Body of pancreas (tissue), 4 donors: ENCODE measurements at regions not wholly inside any gene's neighbourhood (a gene's known extent, or its start where the extent isn't known, plus 50 kb on each side); places are given as distances from the start of the nearest gene placed in this dataset.

ENCODE experiments used
- ATAC-seq: fragments of 150-250 bp; one replicate; pipeline ENCODE4 v1.9.1; 2016
- DNase-seq, 4 donors: peaks; one replicate each; pipeline ENCODE4 v3.0.0-alpha.2; 2019
- H3K27ac ChIP-seq, 4 donors: fragments of 200-600 bp; sonication (generic); 1 replicate in 3 of 4; 2 replicates in 1 of 4; pipeline versions ENCODE4 v1.5.1 to v1.6.1; 2016 to 2019; ENCODE audit warnings: mild to moderate bottlenecking in 1 of 4, mixed read lengths in 1 of 4, moderate library complexity in 1 of 4
- H3K27me3 ChIP-seq, 2 donors: fragments of 200-600 bp; sonication (generic); one replicate each; pipeline ENCODE4 v1.6.0; 2016; ENCODE audit warnings: mild to moderate bottlenecking in 1 of 2
- H3K36me3 ChIP-seq, 2 donors: fragments of 200-600 bp; sonication (generic); replicated peaks in 1 of 2; 2 replicates each; pipeline ENCODE4 v1.5.1; 2016; ENCODE audit warnings: low read depth in 2 of 2; ENCODE audit not compliant: insufficient read depth in 1 of 2
- H3K4me1 ChIP-seq: fragments of 200-600 bp; sonication (generic); one replicate; pipeline ENCODE4 v1.6.0; 2016
- H3K4me3 ChIP-seq, 2 donors: fragments of 200-600 bp; sonication (generic); 1 replicate in 1 of 2; 2 replicates in 1 of 2; pipeline ENCODE4 v1.5.1; 2016 to 2019
- H3K9me3 ChIP-seq, 3 donors: fragments of 200-600 bp; sonication (generic); 1 replicate in 2 of 3; 2 replicates in 1 of 3; pipeline ENCODE4 v1.5.1; 2016
- POLR2A ChIP-seq, 3 donors: fragments of 450-650 bp; IDR thresholded peaks; one replicate each; pipeline ENCODE4 v1.6.1; 2016; ENCODE audit warnings: antibody characterized with exemption in 3 of 3, mild to moderate bottlenecking in 2 of 3
- WGBS, 2 donors: methylation state at CpG; one replicate each; pipeline ENCODE4 v1.1.5; 2017; 5-methylcytosine and 5-hydroxymethylcytosine counted together
- intact Hi-C: fragments of 100-400 bp; cut with DNase I; formaldehyde crosslinking; loops from one replicate; pipeline ENCODE4 v1.15.1; 2023
- TF ChIP-seq, protein P1 (sequence below), 7 experiments: fragments of 450-650 bp in 4 of 7; fragments of 200-600 bp in 3 of 7; sonication (generic) in 3 of 7; IDR thresholded peaks; one replicate each; pipeline ENCODE4 v1.5.1; 2016 to 2019; ENCODE audit warnings: antibody characterized with exemption in 7 of 7

DNA sequence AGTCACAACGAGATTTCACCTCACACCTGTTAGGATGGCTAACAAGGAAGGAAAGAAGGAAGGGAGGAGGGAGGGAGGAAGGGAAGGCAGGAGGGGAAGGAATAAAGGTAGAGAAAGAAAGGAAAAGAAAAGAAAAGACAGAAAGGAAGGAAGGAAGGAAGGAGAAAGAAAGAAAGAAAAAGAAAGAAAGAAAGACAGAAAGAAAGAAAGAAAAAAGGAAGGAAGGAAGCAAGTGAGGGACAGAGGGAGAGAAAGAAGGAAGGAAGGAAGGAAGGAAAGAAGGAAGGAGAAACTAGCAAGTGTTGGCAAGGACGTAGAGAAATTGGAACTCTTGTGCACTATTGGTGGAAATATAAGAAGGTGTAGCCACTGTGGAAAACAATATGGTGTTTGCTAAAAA is 52.2 kb downstream of the CCDC185 start:
- no peak for TF ChIP-seq POLR2A (IDR thresholded peaks at IDR 0.05)
- TF ChIP-seq, protein P1, sequence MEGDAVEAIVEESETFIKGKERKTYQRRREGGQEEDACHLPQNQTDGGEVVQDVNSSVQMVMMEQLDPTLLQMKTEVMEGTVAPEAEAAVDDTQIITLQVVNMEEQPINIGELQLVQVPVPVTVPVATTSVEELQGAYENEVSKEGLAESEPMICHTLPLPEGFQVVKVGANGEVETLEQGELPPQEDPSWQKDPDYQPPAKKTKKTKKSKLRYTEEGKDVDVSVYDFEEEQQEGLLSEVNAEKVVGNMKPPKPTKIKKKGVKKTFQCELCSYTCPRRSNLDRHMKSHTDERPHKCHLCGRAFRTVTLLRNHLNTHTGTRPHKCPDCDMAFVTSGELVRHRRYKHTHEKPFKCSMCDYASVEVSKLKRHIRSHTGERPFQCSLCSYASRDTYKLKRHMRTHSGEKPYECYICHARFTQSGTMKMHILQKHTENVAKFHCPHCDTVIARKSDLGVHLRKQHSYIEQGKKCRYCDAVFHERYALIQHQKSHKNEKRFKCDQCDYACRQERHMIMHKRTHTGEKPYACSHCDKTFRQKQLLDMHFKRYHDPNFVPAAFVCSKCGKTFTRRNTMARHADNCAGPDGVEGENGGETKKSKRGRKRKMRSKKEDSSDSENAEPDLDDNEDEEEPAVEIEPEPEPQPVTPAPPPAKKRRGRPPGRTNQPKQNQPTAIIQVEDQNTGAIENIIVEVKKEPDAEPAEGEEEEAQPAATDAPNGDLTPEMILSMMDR (IDR thresholded peaks at IDR 0.05), result no peak
- ATAC-seq (no peak), DNase-seq (no peak)
- H3K9me3 ChIP-seq, result no peaks in the 10 kb centered on the region
- intact Hi-C loops, result no loop called here
- WGBS, 2 donors, result 68 to 80% methylated on average over 2 of the region's 2 CpGs
- no peaks in the 10 kb centered on the region for H3K36me3 ChIP-seq
- H3K4me3 ChIP-seq, result no peak overlapping the region
- no peaks in the 10 kb centered on the region for H3K27me3 ChIP-seq
- H3K27ac ChIP-seq, result no peak overlapping the region
- no peaks in the 10 kb centered on the region for H3K4me1 ChIP-seq

DNA sequence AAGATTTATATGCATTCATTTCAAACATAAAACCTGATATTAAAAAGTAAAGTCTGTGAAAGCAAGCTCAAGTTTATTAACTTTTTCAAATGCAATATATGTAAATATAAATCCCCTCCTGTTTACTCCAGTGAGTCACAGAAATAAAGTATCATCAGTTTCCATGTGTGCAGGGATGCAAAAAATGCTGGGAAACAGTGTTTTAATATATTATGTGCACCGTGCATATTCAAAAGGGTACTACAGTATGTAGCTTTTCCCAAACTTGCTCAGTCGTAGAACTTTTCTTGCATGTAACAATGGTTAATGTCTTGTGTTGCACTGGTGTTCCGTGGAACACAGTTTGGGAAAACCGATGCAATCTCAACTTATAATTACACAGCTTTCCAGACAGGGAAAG is 60.7 kb downstream of the CCDC185 start:
- no peaks in the 10 kb centered on the region for H3K27me3 ChIP-seq
- intact Hi-C loops, result no loop called here
- WGBS, 2 donors, result 84 to 90% methylated on average over 4 of the region's 4 CpGs

DNA sequence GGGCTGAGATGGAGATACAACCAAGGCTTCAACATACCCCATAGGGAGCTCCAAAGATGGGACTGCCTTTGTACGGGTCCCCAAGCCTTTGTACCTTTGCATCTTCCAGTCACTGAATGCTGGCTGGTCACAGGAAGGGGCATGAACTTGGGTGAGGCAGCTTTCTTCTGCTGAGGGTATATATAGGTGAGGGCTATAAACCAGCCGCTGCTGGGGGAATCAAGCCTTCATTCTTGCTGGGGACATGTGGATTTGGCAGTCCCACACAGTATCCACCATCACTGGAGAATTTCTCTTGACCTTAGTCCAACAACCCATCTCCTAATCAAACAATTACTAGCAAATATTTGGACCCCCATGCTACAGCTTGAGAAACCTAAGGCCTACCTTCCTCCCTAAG is 61.7 kb downstream of the CCDC185 start:
- Histone ChIP-seq H3K27me3 (no peaks in the 10 kb centered on the region), H3K4me1 (no peaks in the 10 kb centered on the region), H3K9me3 (no peaks in the 10 kb centered on the region), H3K36me3 (no peaks in the 10 kb centered on the region), H3K27ac (no peak overlapping the region), H3K4me3 (no peak overlapping the region)
- WGBS, 2 donors, result 63 to 69% methylated on average over 2 of the region's 2 CpGs
- intact Hi-C loops, result no loop called here
- TF ChIP-seq POLR2A (IDR thresholded peaks at IDR 0.05), result no peak
- TF ChIP-seq, protein P1 (IDR thresholded peaks at IDR 0.05), result no peak
- ATAC-seq, result no peak
- DNase-seq, result no peak

More for the DNA sequence above, 60.7 kb downstream of the CCDC185 start:
- ATAC-seq, result no peak
- Histone ChIP-seq H3K4me3 (no peak overlapping the region), H3K36me3 (no peaks in the 10 kb centered on the region), H3K4me1 (no peaks in the 10 kb centered on the region), H3K9me3 (no peaks in the 10 kb centered on the region), H3K27ac (no peak overlapping the region)
- TF ChIP-seq POLR2A (IDR thresholded peaks at IDR 0.05), result no peak
- TF ChIP-seq, protein P1 (IDR thresholded peaks at IDR 0.05), result no peak
- DNase-seq, result no peak

DNA sequence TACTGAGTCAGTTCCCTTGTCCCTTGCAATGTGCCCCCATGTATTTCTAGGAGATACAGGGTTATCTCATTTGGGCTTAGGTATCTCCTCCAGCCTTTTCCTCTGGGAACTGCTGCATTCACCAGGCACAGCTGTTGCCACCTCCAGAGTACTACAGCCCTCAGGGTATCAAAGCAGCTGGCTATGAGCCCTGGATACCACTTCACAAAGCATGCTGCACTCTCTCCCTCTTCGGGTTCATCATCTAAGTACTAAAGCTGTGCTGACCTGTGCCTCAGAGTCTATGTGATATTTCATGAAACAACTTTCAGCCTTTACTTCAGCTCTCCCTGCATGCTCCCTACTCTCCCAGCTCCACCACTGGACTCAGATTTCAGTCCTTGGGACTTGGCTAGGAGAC is 62.3 kb downstream of the CCDC185 start:
- Histone ChIP-seq H3K9me3 (no peaks in the 10 kb centered on the region), H3K36me3 (no peaks in the 10 kb centered on the region), H3K4me1 (no peaks in the 10 kb centered on the region), H3K4me3 (no peak overlapping the region), H3K27me3 (no peaks in the 10 kb centered on the region), H3K27ac (no peak overlapping the region)
- no peak for ATAC-seq
- TF ChIP-seq, protein P1 (IDR thresholded peaks at IDR 0.05), result no peak
- no peak for TF ChIP-seq POLR2A (IDR thresholded peaks at IDR 0.05)
- DNase-seq, result no peak
- 69 to 90% methylated on average over 1 of the region's 1 CpG for WGBS, 2 donors
- intact Hi-C loops, result no loop called here

DNA sequence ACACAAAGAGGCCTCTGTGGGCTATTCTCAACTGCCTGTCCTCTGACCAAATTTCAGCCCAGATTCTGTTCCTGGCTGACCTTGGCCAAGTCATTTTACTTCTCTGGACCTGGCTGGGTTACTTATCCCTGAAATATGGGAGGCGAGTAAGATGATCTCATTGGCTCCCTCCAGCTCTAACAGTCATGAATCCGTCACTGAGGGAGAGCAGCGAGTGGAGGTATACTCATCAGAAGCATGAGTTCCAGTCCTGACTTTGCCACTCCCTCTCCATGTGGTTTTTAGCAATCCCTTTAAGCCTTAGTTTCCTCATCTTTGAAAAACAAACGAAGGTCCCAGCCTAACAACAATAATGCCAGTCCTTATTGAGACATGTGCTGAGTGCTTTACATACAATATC is 63.5 kb downstream of the CCDC185 start:
- DNase-seq (no peak), ATAC-seq (no peak)
- Histone ChIP-seq H3K27ac (no peak overlapping the region), H3K4me1 (no peaks in the 10 kb centered on the region), H3K9me3 (no peaks in the 10 kb centered on the region), H3K36me3 (no peaks in the 10 kb centered on the region), H3K4me3 (no peak overlapping the region), H3K27me3 (no peaks in the 10 kb centered on the region)
- TF ChIP-seq, protein P1 (IDR thresholded peaks at IDR 0.05), result no peak
- no peak for TF ChIP-seq POLR2A (IDR thresholded peaks at IDR 0.05)
- WGBS, 2 donors, result 77 to 78% methylated on average over 4 of the region's 4 CpGs
- intact Hi-C loops, result no loop called here
